H9 (cell line): ENCODE measurements at regions not wholly inside any gene's neighbourhood (a gene's known extent, or its start where the extent isn't known, plus 50 kb on each side); places are given as distances from the start of the nearest gene placed in this dataset.

ENCODE experiments used
- DNase-seq: peaks from one replicate; pipeline ENCODE4 v3.0.0-alpha.2; 2017
- H2AFZ ChIP-seq: one replicate; pipeline ENCODE4 v1.6.1; 2013; ENCODE audit warnings: mild to moderate bottlenecking, low read length, control low read depth, moderate library complexity
- H2AK5ac ChIP-seq: 2 replicates; pipeline ENCODE4 v1.6.1; 2013; ENCODE audit warnings: low read length, control low read depth, mixed read lengths; ENCODE audit not compliant: insufficient read length
- H2BK120ac ChIP-seq: one replicate; pipeline ENCODE4 v1.6.1; 2013; ENCODE audit warnings: low read depth, mild to moderate bottlenecking, low read length, control low read depth, inconsistent platforms; ENCODE audit not compliant: poor library complexity, severe bottlenecking
- H2BK12ac ChIP-seq: 2 replicates; pipeline ENCODE4 v1.6.1; 2013; ENCODE audit warnings: low read length, control low read depth, mixed read lengths, low read depth; ENCODE audit not compliant: insufficient read length
- H2BK15ac ChIP-seq: 2 replicates; pipeline ENCODE4 v1.6.1; 2013; ENCODE audit warnings: low read depth, low read length, control low read depth
- H2BK20ac ChIP-seq: one replicate; pipeline ENCODE4 v1.6.1; 2013; ENCODE audit warnings: low read depth, mild to moderate bottlenecking, low read length, control low read depth, inconsistent platforms; ENCODE audit not compliant: poor library complexity, severe bottlenecking
- H2BK5ac ChIP-seq: 2 replicates; pipeline ENCODE4 v1.6.1; 2013; ENCODE audit warnings: low read length, control low read depth, mixed read lengths; ENCODE audit not compliant: insufficient read length
- H3K14ac ChIP-seq: 2 replicates; pipeline ENCODE4 v1.6.1; 2013; ENCODE audit warnings: low read length, control low read depth; ENCODE audit not compliant: insufficient read depth
- H3K18ac ChIP-seq: 2 replicates; pipeline ENCODE4 v1.6.1; 2013; ENCODE audit warnings: low read depth, mild to moderate bottlenecking, mixed read lengths, low read length, control low read depth; ENCODE audit not compliant: insufficient read length
- H3K23ac ChIP-seq: 2 replicates; pipeline ENCODE4 v1.6.1; 2013; ENCODE audit warnings: low read length, control low read depth, mixed read lengths, low read depth; ENCODE audit not compliant: insufficient read length
- H3K23me2 ChIP-seq: 2 replicates; pipeline ENCODE4 v1.6.1; 2013; ENCODE audit warnings: low read depth, mild to moderate bottlenecking, mixed read lengths, low read length, control low read depth; ENCODE audit not compliant: insufficient read length, poor library complexity, severe bottlenecking
- H3K27ac ChIP-seq: 2 replicates; pipeline ENCODE4 v1.5.1; 2013; ENCODE audit warnings: low read length, control low read depth, mixed read lengths, low read depth; ENCODE audit not compliant: insufficient read length
- H3K27me3 ChIP-seq: 2 replicates; pipeline ENCODE4 v1.6.1; 2013; ENCODE audit warnings: low read length, control low read depth, inconsistent platforms; ENCODE audit not compliant: insufficient read depth
- H3K4ac ChIP-seq: 2 replicates; pipeline ENCODE4 v1.6.1; 2013; ENCODE audit warnings: low read depth, mild to moderate bottlenecking, control low read depth, inconsistent platforms, low read length, moderate library complexity
- H3K4me1 ChIP-seq: 2 replicates; pipeline ENCODE4 v1.6.1; 2013; ENCODE audit warnings: low read length, control low read depth, inconsistent platforms; ENCODE audit not compliant: insufficient read depth
- H3K4me2 ChIP-seq: 2 replicates; pipeline ENCODE4 v1.6.1; 2013; ENCODE audit warnings: low read length, control low read depth, mixed read lengths; ENCODE audit not compliant: insufficient read length, insufficient read depth
- H3K56ac ChIP-seq: 2 replicates; pipeline ENCODE4 v1.6.1; 2013; ENCODE audit warnings: low read depth, mild to moderate bottlenecking, mixed read lengths, low read length, control low read depth; ENCODE audit not compliant: insufficient read length
- H3K79me1 ChIP-seq: 2 replicates; pipeline ENCODE4 v1.6.1; 2013; ENCODE audit warnings: low read depth, mild to moderate bottlenecking, moderate library complexity, low read length, control low read depth, inconsistent platforms; ENCODE audit not compliant: insufficient read depth, poor library complexity, severe bottlenecking
- H3K79me2 ChIP-seq: 2 replicates; pipeline ENCODE4 v1.6.1; 2013; ENCODE audit warnings: low read length, control low read depth, inconsistent platforms; ENCODE audit not compliant: insufficient read depth
- H3K9ac ChIP-seq: 2 replicates; pipeline ENCODE4 v1.6.1; 2013; ENCODE audit warnings: low read length, control low read depth, mixed read lengths; ENCODE audit not compliant: insufficient read length; ENCODE audit errors: extremely low read depth
- H3K9me3 ChIP-seq: one replicate; pipeline ENCODE4 v1.6.1; 2013; ENCODE audit warnings: low read depth, low read length, inconsistent platforms; ENCODE audit not compliant: control insufficient read depth
- H3T11ph ChIP-seq: one replicate; pipeline ENCODE4 v1.6.1; 2013; ENCODE audit warnings: mild to moderate bottlenecking, low read length, control low read depth, inconsistent platforms
- H4K20me1 ChIP-seq: one replicate; pipeline ENCODE4 v1.6.1; 2013; ENCODE audit not compliant: control insufficient read depth, insufficient read length, insufficient read depth
- H4K5ac ChIP-seq: 2 replicates; pipeline ENCODE4 v1.6.1; 2013; ENCODE audit warnings: low read depth, mild to moderate bottlenecking, mixed read lengths, low read length, control low read depth; ENCODE audit not compliant: insufficient read length
- H4K8ac ChIP-seq: replicated peaks from 2 replicates; pipeline ENCODE4 v1.6.1; 2013; ENCODE audit warnings: low read length, control low read depth, mixed read lengths, low read depth; ENCODE audit not compliant: insufficient read length
- H4K91ac ChIP-seq: 2 replicates; pipeline ENCODE4 v1.6.1; 2013; ENCODE audit warnings: low read depth, mild to moderate bottlenecking, moderate library complexity, mixed read lengths, low read length, control low read depth; ENCODE audit not compliant: insufficient read length
- H3K27ac Mint-ChIP-seq, 3 experiments: 2 replicates in 2 of 3; 3 replicates in 1 of 3; pipeline ENCODE4 v1.8.0; 2020 to 2021; ENCODE audit warnings: mixed read lengths in 3 of 3, mild to moderate bottlenecking in 1 of 3, moderate library complexity in 1 of 3
- H3K27me3 Mint-ChIP-seq: 2 replicates; pipeline ENCODE4 v1.8.0; 2021; ENCODE audit warnings: low read depth, mild to moderate bottlenecking, moderate library complexity, mixed read lengths
- H3K36me3 Mint-ChIP-seq, 3 experiments: 2 replicates in 2 of 3; 3 replicates in 1 of 3; pipeline ENCODE4 v1.8.0; 2020 to 2021; ENCODE audit warnings: low read depth in 3 of 3, mixed read lengths in 3 of 3; ENCODE audit not compliant: insufficient read depth in 1 of 3
- H3K4me1 Mint-ChIP-seq, 2 experiments: 2 replicates each; pipeline ENCODE4 v1.8.0; 2020; ENCODE audit warnings: mixed read lengths in 2 of 2
- H3K4me3 Mint-ChIP-seq, 2 experiments: 2 replicates in 1 of 2; 3 replicates in 1 of 2; pipeline ENCODE4 v1.8.0; 2020 to 2021; ENCODE audit warnings: mild to moderate bottlenecking in 2 of 2, mixed read lengths in 2 of 2, moderate library complexity in 1 of 2
- H3K9me3 Mint-ChIP-seq, 2 experiments: 2 replicates in 1 of 2; 3 replicates in 1 of 2; pipeline ENCODE4 v1.8.0; 2020; ENCODE audit warnings: mild to moderate bottlenecking in 2 of 2, mixed read lengths in 2 of 2, moderate library complexity in 1 of 2
- WGBS: extraction: QIAGEN DNeasy Blood & Tissue Kit; methylation state at CpG from one replicate; pipeline ENCODE4 v1.1.7; 2013; ENCODE audit warnings: missing lambda C conversion rate, low lambda C conversion rate, mixed read lengths; ENCODE audit not compliant: insufficient read length; ENCODE audit errors: extremely low coverage; 5-methylcytosine and 5-hydroxymethylcytosine counted together
- TF ChIP-seq, protein P1 (sequence below): fragments of 200-600 bp; sonication (generic); conservative IDR thresholded peaks from 3 replicates; pipeline ENCODE4 v1.8.0; 2021; ENCODE audit warnings: antibody characterized with exemption, mild to moderate bottlenecking

GRCh38 chr16:66041907-66042306 is 324.6 kb upstream of the CDH5 start:
- no peak overlapping the region for H3K9ac ChIP-seq
- TF ChIP-seq, protein P1, sequence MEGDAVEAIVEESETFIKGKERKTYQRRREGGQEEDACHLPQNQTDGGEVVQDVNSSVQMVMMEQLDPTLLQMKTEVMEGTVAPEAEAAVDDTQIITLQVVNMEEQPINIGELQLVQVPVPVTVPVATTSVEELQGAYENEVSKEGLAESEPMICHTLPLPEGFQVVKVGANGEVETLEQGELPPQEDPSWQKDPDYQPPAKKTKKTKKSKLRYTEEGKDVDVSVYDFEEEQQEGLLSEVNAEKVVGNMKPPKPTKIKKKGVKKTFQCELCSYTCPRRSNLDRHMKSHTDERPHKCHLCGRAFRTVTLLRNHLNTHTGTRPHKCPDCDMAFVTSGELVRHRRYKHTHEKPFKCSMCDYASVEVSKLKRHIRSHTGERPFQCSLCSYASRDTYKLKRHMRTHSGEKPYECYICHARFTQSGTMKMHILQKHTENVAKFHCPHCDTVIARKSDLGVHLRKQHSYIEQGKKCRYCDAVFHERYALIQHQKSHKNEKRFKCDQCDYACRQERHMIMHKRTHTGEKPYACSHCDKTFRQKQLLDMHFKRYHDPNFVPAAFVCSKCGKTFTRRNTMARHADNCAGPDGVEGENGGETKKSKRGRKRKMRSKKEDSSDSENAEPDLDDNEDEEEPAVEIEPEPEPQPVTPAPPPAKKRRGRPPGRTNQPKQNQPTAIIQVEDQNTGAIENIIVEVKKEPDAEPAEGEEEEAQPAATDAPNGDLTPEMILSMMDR, result no peak
- no peak overlapping the region for H2BK15ac ChIP-seq
- H3K23ac ChIP-seq, result no peak overlapping the region
- peaks cover 4% of the 10 kb centered on the region for H3K27me3 Mint-ChIP-seq
- H2BK20ac ChIP-seq, result no peak overlapping the region
- H3K18ac ChIP-seq, result no peak overlapping the region
- H2BK120ac ChIP-seq, result no peak overlapping the region
- H4K8ac ChIP-seq, result no peak overlapping the region
- no peak for DNase-seq
- H3K27me3 ChIP-seq, result no peaks in the 10 kb centered on the region; the same call in 1 of the 2 replicates
- H3K56ac ChIP-seq, result no peak overlapping the region
- no peak overlapping the region for H3K27ac Mint-ChIP-seq
- no peaks in the 10 kb centered on the region for H3K79me1 ChIP-seq
- no peaks in the 10 kb centered on the region for H3K4me1 ChIP-seq
- H4K20me1 ChIP-seq, result no peaks in the 10 kb centered on the region
- H3K9me3 Mint-ChIP-seq, result peaks cover 0 to 2% of the 10 kb centered on the region in 2 experiments; a peak in 1 of 5 replicates
- no CpG with 5 or more reads among the region's 4 CpGs for whole genome bisulfite sequencing
- H3K23me2 ChIP-seq, result no peaks in the 10 kb centered on the region
- no peak overlapping the region for H3K4me2 ChIP-seq
- no peaks in the 10 kb centered on the region for H3K9me3 ChIP-seq
- peaks cover 13 to 14% of the 10 kb centered on the region in 2 experiments for H3K4me1 Mint-ChIP-seq
- H3K79me2 ChIP-seq, result no peaks in the 10 kb centered on the region
- no peak overlapping the region for H3K4me3 Mint-ChIP-seq
- H2BK5ac ChIP-seq, result no peak overlapping the region
- H3K4ac ChIP-seq, result no peak overlapping the region
- no peak overlapping the region for H3K14ac ChIP-seq
- no peak overlapping the region for H4K5ac ChIP-seq
- H4K91ac ChIP-seq, result no peak overlapping the region
- no peaks in the 10 kb centered on the region; a peak in 1 of 7 replicates for H3K36me3 Mint-ChIP-seq
- no peak overlapping the region for H2AK5ac ChIP-seq
- no peak overlapping the region for H3T11ph ChIP-seq
- no peak overlapping the region for H3K27ac ChIP-seq
- no peak overlapping the region for H2BK12ac ChIP-seq
- no peak overlapping the region for H2AFZ ChIP-seq
